Tibial nerve (tissue), 4 donors: ENCODE measurements at regions not wholly inside any gene's neighbourhood (a gene's known extent, or its start where the extent isn't known, plus 50 kb on each side); places are given as distances from the start of the nearest gene placed in this dataset.

Source experiments
- EP300 ChIP-seq, 2 donors: sonication (generic); formaldehyde crosslinking; IDR thresholded peaks; one replicate each; pipeline ENCODE4 v1.6.1; 2017; ENCODE audit warnings: antibody characterized with exemption in 2 of 2, mild to moderate bottlenecking in 1 of 2
- TF ChIP-seq, protein P1 (sequence below), 5 experiments: fragments of 200-600 bp in 3 of 5; fragments of 450-650 bp in 2 of 5; sonication (generic) in 3 of 5; IDR thresholded peaks; one replicate each; pipeline ENCODE4 v1.5.1; 2016 to 2019; ENCODE audit warnings: antibody characterized with exemption in 5 of 5, mild to moderate bottlenecking in 3 of 5, moderate library complexity in 2 of 5

GRCh38 chr3:132871956-132872355, 149.7 kb upstream of the NPHP3 start:
- TF ChIP-seq, protein P1, sequence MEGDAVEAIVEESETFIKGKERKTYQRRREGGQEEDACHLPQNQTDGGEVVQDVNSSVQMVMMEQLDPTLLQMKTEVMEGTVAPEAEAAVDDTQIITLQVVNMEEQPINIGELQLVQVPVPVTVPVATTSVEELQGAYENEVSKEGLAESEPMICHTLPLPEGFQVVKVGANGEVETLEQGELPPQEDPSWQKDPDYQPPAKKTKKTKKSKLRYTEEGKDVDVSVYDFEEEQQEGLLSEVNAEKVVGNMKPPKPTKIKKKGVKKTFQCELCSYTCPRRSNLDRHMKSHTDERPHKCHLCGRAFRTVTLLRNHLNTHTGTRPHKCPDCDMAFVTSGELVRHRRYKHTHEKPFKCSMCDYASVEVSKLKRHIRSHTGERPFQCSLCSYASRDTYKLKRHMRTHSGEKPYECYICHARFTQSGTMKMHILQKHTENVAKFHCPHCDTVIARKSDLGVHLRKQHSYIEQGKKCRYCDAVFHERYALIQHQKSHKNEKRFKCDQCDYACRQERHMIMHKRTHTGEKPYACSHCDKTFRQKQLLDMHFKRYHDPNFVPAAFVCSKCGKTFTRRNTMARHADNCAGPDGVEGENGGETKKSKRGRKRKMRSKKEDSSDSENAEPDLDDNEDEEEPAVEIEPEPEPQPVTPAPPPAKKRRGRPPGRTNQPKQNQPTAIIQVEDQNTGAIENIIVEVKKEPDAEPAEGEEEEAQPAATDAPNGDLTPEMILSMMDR (IDR thresholded peaks at IDR 0.05): no peak
- no peak for TF ChIP-seq EP300 (IDR thresholded peaks at IDR 0.05)
